IPS DF 4.7 (cell line): ENCODE measurements at regions not wholly inside any gene's neighbourhood (a gene's known extent, or its start where the extent isn't known, plus 50 kb on each side); places are given as distances from the start of the nearest gene placed in this dataset.

Source experiments
- DNase-seq: peaks from one replicate; pipeline ENCODE4 v3.0.0-alpha.2; 2013; ENCODE audit warnings: low spot score; ENCODE audit errors: extremely low read depth

- no peak for DNase-seq
These were observed 53.1 kb upstream of the PCED1B start for GRCh38 chr12:47026291-47026690.
